Lung (tissue), 11 donors: ENCODE measurements at regions not wholly inside any gene's neighbourhood (a gene's known extent, or its start where the extent isn't known, plus 50 kb on each side); places are given as distances from the start of the nearest gene placed in this dataset.

ENCODE experiments used
- ATAC-seq: fragments of 200-7000 bp; cut with Tn5 transposase; one replicate; pipeline ENCODE4 v1.9.1; 2020; ENCODE audit warnings: moderate number of reproducible peaks; ENCODE audit not compliant: insufficient read depth, low FRiP score
- DNase-seq, 3 donors: peaks; one replicate each; pipeline ENCODE4 v3.0.0-alpha.2; 2013 to 2017
- H3K27ac ChIP-seq, 2 donors: one replicate each; pipeline ENCODE4 v1.5.1; 2013; ENCODE audit warnings: mild to moderate bottlenecking in 2 of 2, moderate library complexity in 2 of 2, control low read depth in 1 of 2, inconsistent platforms in 1 of 2, low read depth in 1 of 2, low read length in 1 of 2
- H3K27me3 ChIP-seq, 3 donors: one replicate each; pipeline ENCODE4 v1.5.1; 2013; ENCODE audit warnings: low read length in 2 of 3; ENCODE audit not compliant: control insufficient read depth in 3 of 3, insufficient read depth in 3 of 3
- H3K36me3 ChIP-seq, 4 donors: one replicate each; pipeline ENCODE4 v1.5.1; 2013; ENCODE audit warnings: low read length in 4 of 4, mild to moderate bottlenecking in 1 of 4, moderate library complexity in 1 of 4; ENCODE audit not compliant: control insufficient read depth in 4 of 4, insufficient read depth in 4 of 4
- H3K4me1 ChIP-seq, 5 donors: one replicate each; pipeline ENCODE4 v1.5.1; 2013; ENCODE audit warnings: low read length in 5 of 5, mild to moderate bottlenecking in 2 of 5, moderate library complexity in 1 of 5; ENCODE audit not compliant: control insufficient read depth in 5 of 5, insufficient read depth in 5 of 5
- H3K4me3 ChIP-seq: one replicate; pipeline ENCODE4 v1.5.1; 2013; ENCODE audit warnings: mild to moderate bottlenecking, control low read depth, moderate library complexity
- H3K9ac ChIP-seq, 2 donors: one replicate each; pipeline ENCODE4 v1.5.1; 2013; ENCODE audit warnings: low read length in 2 of 2, control low read depth in 1 of 2; ENCODE audit not compliant: insufficient read depth in 1 of 2
- H3K9me3 ChIP-seq, 4 donors: one replicate each; pipeline ENCODE4 v1.5.1; 2013; ENCODE audit warnings: low read length in 3 of 4, mild to moderate bottlenecking in 1 of 4, moderate library complexity in 1 of 4; ENCODE audit not compliant: control insufficient read depth in 4 of 4, insufficient read depth in 3 of 4
- CTCF ChIP-seq: IDR thresholded peaks from 2 replicates; pipeline ENCODE4 v1.5.1; 2012; ENCODE audit warnings: mild to moderate bottlenecking; ENCODE audit errors: control extremely low read depth, extremely low read depth
- WGBS, 2 donors: extraction: QIAGEN DNeasy Blood & Tissue Kit; methylation state at CpG; one replicate each; pipeline ENCODE4 v1.1.7; 2013; 5-methylcytosine and 5-hydroxymethylcytosine counted together
- donor health status: control.
- donor health status: control.
- donor health status: Bipolar disorder and iron deficiency.
- donor health status: healthy.
- donor health status: DM: yes; HTN: yes; CAD: no.

- Histone ChIP-seq H3K4me3 (no peak overlapping the region), H3K36me3 (no peaks in the 10 kb centered on the region), H3K27me3 (peaks cover 0 to 4% (median 0%) of the 10 kb centered on the region in 3 donors), H3K4me1 (peaks cover 0 to 1% (median 0%) of the 10 kb centered on the region in 5 donors), H3K9me3 (no peaks in the 10 kb centered on the region), H3K27ac (no peak overlapping the region), H3K9ac (no peak overlapping the region)
- no peak for ATAC-seq
- no peak for TF ChIP-seq CTCF
- 75 to 83% methylated on average over 14 of the region's 14 CpGs for WGBS, 2 donors
- no peak for DNase-seq
These were observed 89.7 kb upstream of the SEC11C start for GRCh38 chr18:59049721-59050660.

GRCh38 chr18:59050661-59051057, 89.0 kb upstream of the SEC11C start:
- no peak for ATAC-seq
- no peak for DNase-seq
- no peak overlapping the region for H3K9ac ChIP-seq
- H3K9me3 ChIP-seq = no peaks in the 10 kb centered on the region
- H3K36me3 ChIP-seq = no peaks in the 10 kb centered on the region
- TF ChIP-seq CTCF = no peak
- no peak overlapping the region for H3K27ac ChIP-seq
- no peak overlapping the region for H3K4me3 ChIP-seq
- WGBS, 2 donors = 78 to 82% methylated on average over 3 of the region's 3 CpGs
- peaks cover 0 to 1% (median 0%) of the 10 kb centered on the region in 5 donors for H3K4me1 ChIP-seq
- peaks cover 0 to 4% (median 0%) of the 10 kb centered on the region in 3 donors for H3K27me3 ChIP-seq

- Histone ChIP-seq H3K9ac (no peak overlapping the region), H3K9me3 (no peaks in the 10 kb centered on the region), H3K4me1 (peaks cover 0 to 1% (median 0%) of the 10 kb centered on the region in 5 donors), H3K36me3 (no peaks in the 10 kb centered on the region), H3K27me3 (peaks cover 0 to 4% (median 0%) of the 10 kb centered on the region in 3 donors), H3K27ac (no peak overlapping the region), H3K4me3 (no peak overlapping the region)
- DNase-seq = no peak
- no peak for TF ChIP-seq CTCF
- no peak for ATAC-seq
- 91 to 93% methylated on average over 12 of the region's 12 CpGs for WGBS, 2 donors
These were observed 88.1 kb upstream of the SEC11C start for GRCh38 chr18:59051470-59052165.
